ENCODE measurements at regions not wholly inside any gene's neighbourhood (a gene's known extent, or its start where the extent isn't known, plus 50 kb on each side); places are given as distances from the start of the nearest gene placed in this dataset.

DNA sequence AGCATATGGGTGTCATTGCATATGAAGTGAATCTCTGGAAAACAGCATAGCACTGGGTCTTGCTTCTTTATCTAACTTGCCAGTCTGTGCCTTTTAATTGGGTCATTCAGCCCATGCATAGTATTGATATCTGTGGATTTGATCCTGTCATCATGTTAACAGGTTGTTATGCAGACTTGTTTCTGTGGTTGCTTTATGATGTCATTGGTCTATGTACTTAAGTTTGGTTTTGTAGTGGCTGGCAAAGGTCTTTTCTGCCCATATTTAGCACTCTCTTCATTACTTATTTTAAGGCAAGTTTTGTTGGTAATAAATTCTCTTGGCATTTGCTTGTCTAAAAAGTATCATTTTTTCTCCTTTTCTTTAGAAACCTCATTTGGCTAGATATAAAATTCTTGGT lies 221.1 kb upstream of the ITM2A start:
- FAIRE-seq (no peak), DNase-seq (ENCODE audit: insufficient read length, low spot score) (no peak)
- no peak for TF ChIP-seq SPI1 (IDR thresholded peaks at IDR 0.05; ENCODE audit: low read depth, low read length)
- TF ChIP-seq POLR2AphosphoS5 (IDR thresholded peaks at IDR 0.05; ENCODE audit: low read depth, low read length): no peak
- no peak for TF ChIP-seq PAX5 (IDR thresholded peaks at IDR 0.05; ENCODE audit: insufficient read depth, low read length, severe bottlenecking)
- no peak for TF ChIP-seq POU2F2 (IDR thresholded peaks at IDR 0.05; ENCODE audit: low read depth, low read length)
- TF ChIP-seq POLR2A (IDR thresholded peaks at IDR 0.05; ENCODE audit: low read depth, low read length): no peak
- TF ChIP-seq TAF1 (IDR thresholded peaks at IDR 0.05; ENCODE audit: low read depth, low read length): no peak

DNA sequence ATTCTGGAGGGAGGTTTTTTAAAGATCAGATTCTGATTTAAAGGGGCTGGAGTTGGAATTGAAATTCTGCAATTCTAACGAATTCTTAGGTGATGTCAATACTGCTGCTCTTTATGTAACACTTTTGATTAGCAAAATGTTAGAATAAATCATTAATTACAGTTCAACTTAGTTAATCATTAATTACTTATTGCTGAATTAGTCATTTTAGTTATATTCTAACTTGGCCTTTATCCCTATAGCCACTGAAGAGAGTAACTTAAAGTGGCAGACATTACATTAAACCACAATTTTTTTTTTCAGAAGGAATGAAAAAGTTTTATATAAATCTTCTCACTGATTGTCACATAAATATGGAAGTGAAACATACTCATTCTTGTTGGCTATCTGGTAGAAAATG lies 206.6 kb upstream of the ITM2A start:
- TF ChIP-seq POLR2AphosphoS5 (IDR thresholded peaks at IDR 0.05; ENCODE audit: low read depth, low read length) (no peak), SPI1 (IDR thresholded peaks at IDR 0.05; ENCODE audit: low read depth, low read length) (no peak), TAF1 (IDR thresholded peaks at IDR 0.05; ENCODE audit: low read depth, low read length) (no peak), POU2F2 (IDR thresholded peaks at IDR 0.05; ENCODE audit: low read depth, low read length) (no peak)
- no peak for FAIRE-seq
- no peak for DNase-seq (ENCODE audit: insufficient read length, low spot score)

DNA sequence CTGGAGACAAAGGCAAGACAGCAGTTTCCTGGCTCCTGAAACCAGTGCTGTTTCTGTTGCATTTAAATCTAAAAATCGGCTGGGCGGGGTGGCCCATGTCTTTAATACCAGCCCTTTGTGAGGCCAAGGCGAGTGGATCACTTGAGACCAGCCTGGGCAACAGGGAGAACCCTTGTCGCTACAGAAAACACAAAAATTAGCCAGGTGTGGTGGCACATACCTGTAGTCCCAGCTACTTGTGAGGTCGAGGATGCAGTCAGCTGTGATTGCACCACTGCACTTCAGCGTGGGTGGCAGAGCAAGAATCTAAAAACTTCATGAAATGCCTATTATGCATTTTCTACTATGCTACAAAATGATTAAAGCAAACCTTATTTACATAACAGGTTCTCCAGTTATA lies 205.4 kb upstream of the ITM2A start:
- no peak for TF ChIP-seq POLR2A (IDR thresholded peaks at IDR 0.05; ENCODE audit: low read depth, low read length)
- no peak for TF ChIP-seq TAF1 (IDR thresholded peaks at IDR 0.05; ENCODE audit: low read depth, low read length)
- FAIRE-seq: no peak
- no peak for DNase-seq (ENCODE audit: insufficient read length, low spot score)

DNA sequence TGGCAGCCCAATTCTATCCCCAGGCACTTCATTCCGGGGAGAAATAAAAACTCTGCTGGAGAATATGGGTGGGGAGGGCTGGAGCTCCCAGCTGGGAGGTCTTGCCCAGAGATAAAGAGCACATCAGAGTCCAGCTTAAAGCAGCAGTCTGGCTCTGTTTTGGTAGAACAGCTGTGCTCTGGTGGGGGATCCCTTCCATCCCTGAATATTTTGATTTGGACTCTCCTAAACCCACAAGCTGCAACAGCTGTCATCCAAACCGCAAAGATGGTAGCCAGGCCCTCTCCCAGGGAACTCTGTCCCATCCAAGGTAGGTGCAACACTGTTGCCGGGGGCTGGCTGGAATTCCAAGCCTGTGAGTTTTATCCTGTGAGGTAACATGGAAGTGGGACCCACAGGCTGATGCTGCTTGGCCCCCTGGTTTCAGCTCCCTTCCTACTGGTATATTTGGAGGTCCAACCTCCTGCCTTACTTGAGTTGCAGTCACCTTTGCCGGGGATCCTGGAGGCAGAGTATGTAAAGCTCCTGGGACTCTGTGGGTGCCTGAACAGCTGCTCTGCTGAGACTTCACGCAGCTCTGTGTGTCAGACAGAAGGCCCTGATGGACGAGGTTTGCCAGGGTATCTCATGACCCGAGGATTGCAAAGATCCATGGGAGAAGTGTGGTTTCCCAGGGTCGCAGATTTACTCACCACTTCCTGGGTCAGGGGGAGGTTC lies 203.5 kb upstream of the ITM2A start:
- DNase-seq (ENCODE audit: insufficient read length, low spot score) (no peak), FAIRE-seq (no peak)
- TF ChIP-seq SPI1 (IDR thresholded peaks at IDR 0.05; ENCODE audit: low read depth, low read length) (no peak), TAF1 (IDR thresholded peaks at IDR 0.05; ENCODE audit: low read depth, low read length) (no peak), POU2F2 (IDR thresholded peaks at IDR 0.05; ENCODE audit: low read depth, low read length) (no peak), POLR2AphosphoS5 (IDR thresholded peaks at IDR 0.05; ENCODE audit: low read depth, low read length) (no peak), POLR2A (IDR thresholded peaks at IDR 0.05; ENCODE audit: low read depth, low read length) (no peak), PAX5 (IDR thresholded peaks at IDR 0.05; ENCODE audit: insufficient read depth, low read length, severe bottlenecking) (no peak)

DNA sequence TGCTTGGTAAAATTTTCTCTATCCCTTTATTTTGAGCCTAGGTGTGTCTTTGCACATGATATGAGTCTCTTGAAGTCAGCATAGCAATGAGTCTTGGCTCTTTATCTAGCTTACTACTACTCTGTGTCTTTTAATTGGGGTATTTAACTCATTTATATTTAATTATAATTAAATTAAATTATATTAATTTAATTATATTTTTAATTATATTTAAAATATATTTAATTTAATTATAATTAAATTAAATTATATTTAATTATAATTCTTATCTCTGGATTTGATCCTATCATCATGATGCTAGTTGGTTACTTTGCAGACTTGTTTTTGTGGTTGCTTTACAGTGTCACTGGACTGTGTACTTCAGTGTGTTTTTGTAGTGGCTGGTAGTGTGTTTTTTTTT lies 201.2 kb upstream of the ITM2A start:
- FAIRE-seq: no peak
- TF ChIP-seq POU2F2 (IDR thresholded peaks at IDR 0.05; ENCODE audit: low read depth, low read length): no peak
- TF ChIP-seq POLR2AphosphoS5 (IDR thresholded peaks at IDR 0.05; ENCODE audit: low read depth, low read length): no peak
- TF ChIP-seq POLR2A (IDR thresholded peaks at IDR 0.05; ENCODE audit: low read depth, low read length): no peak
- TF ChIP-seq TAF1 (IDR thresholded peaks at IDR 0.05; ENCODE audit: low read depth, low read length): no peak
- no peak for TF ChIP-seq SPI1 (IDR thresholded peaks at IDR 0.05; ENCODE audit: low read depth, low read length)
- TF ChIP-seq PAX5 (IDR thresholded peaks at IDR 0.05; ENCODE audit: insufficient read depth, low read length, severe bottlenecking): no peak
- no peak for DNase-seq (ENCODE audit: insufficient read length, low spot score)

DNA sequence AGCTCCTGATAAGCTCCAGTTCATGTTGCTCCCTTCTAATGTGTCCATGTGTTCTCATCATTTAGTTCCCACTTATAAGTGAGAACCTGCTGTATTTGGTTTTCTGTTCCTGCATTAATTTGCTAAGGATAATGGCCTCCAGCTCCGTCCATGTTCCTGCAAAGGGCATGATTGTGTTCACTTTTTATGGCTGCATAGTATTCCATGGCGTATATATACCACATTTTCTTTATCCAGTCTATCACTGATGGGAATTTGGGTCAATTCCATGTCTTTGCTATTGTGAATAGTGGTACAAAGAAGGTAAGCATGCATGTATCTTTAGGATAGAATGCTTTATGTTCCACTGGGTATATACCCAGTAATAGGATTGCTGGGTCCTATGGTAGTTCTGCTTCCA lies 197.2 kb upstream of the ITM2A start:
- no peak for FAIRE-seq
- DNase-seq (ENCODE audit: insufficient read length, low spot score): no peak
- TF ChIP-seq SPI1 (IDR thresholded peaks at IDR 0.05; ENCODE audit: low read depth, low read length) (no peak), POLR2AphosphoS5 (IDR thresholded peaks at IDR 0.05; ENCODE audit: low read depth, low read length) (no peak), POLR2A (IDR thresholded peaks at IDR 0.05; ENCODE audit: low read depth, low read length) (no peak), POU2F2 (IDR thresholded peaks at IDR 0.05; ENCODE audit: low read depth, low read length) (no peak), TAF1 (IDR thresholded peaks at IDR 0.05; ENCODE audit: low read depth, low read length) (no peak), PAX5 (IDR thresholded peaks at IDR 0.05; ENCODE audit: insufficient read depth, low read length, severe bottlenecking) (no peak)

DNA sequence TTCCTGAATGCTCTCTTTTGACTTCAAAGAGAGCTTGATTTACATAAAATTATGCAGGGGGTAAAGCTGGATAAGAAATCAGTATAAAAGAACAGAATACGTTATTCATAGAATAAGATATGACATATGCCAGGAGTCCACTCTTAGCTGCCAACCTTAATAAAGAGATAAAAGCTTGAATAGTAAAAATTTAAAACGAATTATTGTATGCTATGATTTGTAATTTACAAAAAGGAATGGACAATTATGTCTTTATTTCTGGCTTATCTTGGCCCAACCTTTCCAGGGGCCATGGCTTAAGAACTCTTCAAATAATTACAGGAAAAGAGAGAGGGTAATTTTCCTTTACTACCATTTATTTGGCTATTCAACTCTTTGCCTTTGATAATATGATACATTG lies 192.2 kb upstream of the ITM2A start:
- TF ChIP-seq SPI1 (IDR thresholded peaks at IDR 0.05; ENCODE audit: low read depth, low read length) (no peak), TAF1 (IDR thresholded peaks at IDR 0.05; ENCODE audit: low read depth, low read length) (no peak), PAX5 (IDR thresholded peaks at IDR 0.05; ENCODE audit: insufficient read depth, low read length, severe bottlenecking) (no peak), POLR2A (IDR thresholded peaks at IDR 0.05; ENCODE audit: low read depth, low read length) (no peak), POLR2AphosphoS5 (IDR thresholded peaks at IDR 0.05; ENCODE audit: low read depth, low read length) (no peak)
- FAIRE-seq (no peak), DNase-seq (ENCODE audit: insufficient read length, low spot score) (no peak)

DNA sequence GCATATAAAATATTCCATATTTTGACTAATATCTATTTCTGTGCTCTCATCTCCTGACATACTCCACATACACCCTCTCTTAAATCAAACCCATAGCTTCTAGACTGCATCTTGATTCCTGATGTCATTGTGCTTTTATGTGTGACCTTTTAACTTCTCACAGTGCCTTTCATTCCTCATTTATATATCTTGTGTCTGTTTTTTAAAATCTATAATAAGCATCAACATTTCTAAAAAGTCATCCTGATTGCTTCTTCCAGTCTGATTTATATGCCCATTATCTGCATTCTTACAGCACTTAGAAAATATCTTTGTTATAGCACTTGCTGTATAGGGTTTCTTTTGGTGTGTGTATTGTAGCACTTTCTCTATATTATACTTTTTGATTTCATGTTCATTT lies 190.1 kb upstream of the ITM2A start:
- TF ChIP-seq POLR2AphosphoS5 (IDR thresholded peaks at IDR 0.05; ENCODE audit: low read depth, low read length): no peak
- TF ChIP-seq POLR2A (IDR thresholded peaks at IDR 0.05; ENCODE audit: low read depth, low read length): no peak
- TF ChIP-seq POU2F2 (IDR thresholded peaks at IDR 0.05; ENCODE audit: low read depth, low read length): no peak
- no peak for TF ChIP-seq PAX5 (IDR thresholded peaks at IDR 0.05; ENCODE audit: insufficient read depth, low read length, severe bottlenecking)
- no peak for TF ChIP-seq SPI1 (IDR thresholded peaks at IDR 0.05; ENCODE audit: low read depth, low read length)
- no peak for TF ChIP-seq TAF1 (IDR thresholded peaks at IDR 0.05; ENCODE audit: low read depth, low read length)
- DNase-seq (ENCODE audit: insufficient read length, low spot score) (no peak), FAIRE-seq (no peak)

DNA sequence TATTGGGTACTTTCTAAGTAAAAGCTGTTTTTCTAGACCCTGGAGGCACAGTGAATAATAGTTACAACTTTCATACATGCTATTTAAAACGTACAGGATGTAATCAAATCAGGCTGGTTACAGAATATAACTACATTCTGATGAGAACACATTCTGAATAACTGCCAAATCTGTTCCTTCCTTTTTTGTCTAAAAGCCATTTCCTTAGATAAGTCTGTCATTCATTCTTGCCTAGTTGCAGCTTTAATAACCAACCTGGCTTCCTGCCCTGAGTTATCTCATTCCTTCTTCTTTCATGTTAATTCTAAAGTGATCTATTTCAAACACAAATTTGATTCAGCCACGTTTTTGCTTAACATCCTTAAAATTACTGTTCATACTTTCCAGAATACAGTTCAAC lies 189.7 kb upstream of the ITM2A start:
- no peak for TF ChIP-seq TAF1 (IDR thresholded peaks at IDR 0.05; ENCODE audit: low read depth, low read length)
- no peak for TF ChIP-seq PAX5 (IDR thresholded peaks at IDR 0.05; ENCODE audit: insufficient read depth, low read length, severe bottlenecking)
- no peak for TF ChIP-seq POU2F2 (IDR thresholded peaks at IDR 0.05; ENCODE audit: low read depth, low read length)
- TF ChIP-seq SPI1 (IDR thresholded peaks at IDR 0.05; ENCODE audit: low read depth, low read length): no peak
- TF ChIP-seq POLR2A (IDR thresholded peaks at IDR 0.05; ENCODE audit: low read depth, low read length): no peak
- TF ChIP-seq POLR2AphosphoS5 (IDR thresholded peaks at IDR 0.05; ENCODE audit: low read depth, low read length): no peak
- FAIRE-seq (no peak), DNase-seq (ENCODE audit: insufficient read length, low spot score) (no peak)

Measured in GM12891 (cell line).